ENCODE measurements at regions not wholly inside any gene's neighbourhood (a gene's known extent, or its start where the extent isn't known, plus 50 kb on each side); places are given as distances from the start of the nearest gene placed in this dataset.

DNA sequence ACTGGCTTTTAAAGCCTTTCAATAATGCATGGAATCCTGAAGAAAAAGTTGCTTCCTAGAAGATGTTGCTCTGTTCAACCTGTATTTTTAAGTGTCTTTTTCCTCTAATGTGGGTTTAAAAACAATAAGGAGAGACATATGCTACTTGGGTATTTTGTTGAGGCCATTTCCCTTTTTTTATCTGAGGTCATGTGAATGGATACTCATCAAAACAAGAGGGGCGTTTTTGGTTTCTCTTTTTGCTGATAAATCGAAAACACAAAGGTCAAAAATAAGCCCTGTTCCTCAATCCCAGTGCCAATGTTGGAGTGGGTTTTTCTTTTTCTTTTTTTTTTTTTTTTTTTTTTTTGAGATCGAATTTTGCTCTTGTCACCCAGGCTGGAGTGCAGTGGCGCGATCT lies 468.0 kb upstream of the RBFOX1 start:
- H3K9ac ChIP-seq (ENCODE audit: low read length in 2 of 2), result no peak overlapping the region
- no peaks in the 10 kb centered on the region for H3K4me1 ChIP-seq (ENCODE audit: control insufficient read depth, insufficient read depth, low read length)
- H3K27me3 ChIP-seq (ENCODE audit: control insufficient read depth in 1 of 2, insufficient read depth in 2 of 2, low read length in 2 of 2), result no peaks in the 10 kb centered on the region
- peaks cover 0 to 6% of the 10 kb centered on the region in 2 donors for H3K9me3 ChIP-seq (ENCODE audit: control insufficient read depth in 2 of 2, low read length in 2 of 2)
- no peaks in the 10 kb centered on the region for H3K36me3 ChIP-seq (ENCODE audit: control insufficient read depth in 2 of 2, insufficient read depth in 2 of 2, low read length in 2 of 2)
- H3K27ac ChIP-seq (ENCODE audit: low read length), result no peak overlapping the region
- no peak overlapping the region for H3K4me3 ChIP-seq (ENCODE audit: low read length in 2 of 2)

DNA sequence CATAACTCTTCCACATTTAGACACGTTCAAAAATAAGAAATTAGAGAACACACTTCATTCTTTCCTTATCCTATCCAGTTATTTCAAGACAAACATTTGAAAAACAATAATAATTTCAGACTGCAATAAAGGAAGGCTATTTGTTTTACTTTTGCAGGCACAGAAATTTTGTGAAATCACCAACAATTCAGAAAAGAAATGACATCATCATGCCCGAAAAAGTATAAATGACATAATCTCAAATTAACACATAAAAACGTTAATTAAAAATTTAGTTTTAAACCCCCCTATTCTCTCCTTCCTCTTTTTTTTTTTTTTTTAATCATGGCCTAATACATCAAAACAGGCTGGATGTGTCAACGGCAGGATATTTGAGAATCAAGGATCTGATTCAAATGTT lies 468.4 kb upstream of the RBFOX1 start:
- Histone ChIP-seq H3K4me3 (ENCODE audit: low read length in 2 of 2) (no peak overlapping the region), H3K9ac (ENCODE audit: low read length in 2 of 2) (no peak overlapping the region), H3K36me3 (ENCODE audit: control insufficient read depth in 2 of 2, insufficient read depth in 2 of 2, low read length in 2 of 2) (no peaks in the 10 kb centered on the region), H3K27ac (ENCODE audit: low read length) (no peak overlapping the region), H3K27me3 (ENCODE audit: control insufficient read depth in 1 of 2, insufficient read depth in 2 of 2, low read length in 2 of 2) (no peaks in the 10 kb centered on the region), H3K9me3 (ENCODE audit: control insufficient read depth in 2 of 2, low read length in 2 of 2) (peaks cover 0 to 6% of the 10 kb centered on the region in 2 donors), H3K4me1 (ENCODE audit: control insufficient read depth, insufficient read depth, low read length) (no peaks in the 10 kb centered on the region)

DNA sequence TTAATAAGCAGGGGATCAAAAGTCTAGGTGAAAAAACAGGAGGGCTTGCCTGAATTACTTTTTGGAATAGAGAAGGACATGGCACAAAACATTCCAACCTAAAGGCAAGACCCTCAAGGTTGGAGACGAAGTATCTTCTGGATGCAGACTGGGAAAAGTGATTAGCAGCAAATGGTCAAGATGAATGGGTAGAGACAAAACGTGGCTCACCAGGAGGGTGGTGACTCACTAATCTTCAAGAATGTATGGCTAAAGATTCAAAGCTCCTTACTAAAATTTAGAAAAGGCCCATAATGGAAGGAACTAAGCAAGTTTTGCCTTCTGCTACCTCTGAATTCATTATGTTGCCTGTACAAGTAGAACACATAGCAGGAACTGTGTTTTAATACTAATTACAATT lies 469.5 kb upstream of the RBFOX1 start:
- H3K36me3 ChIP-seq (ENCODE audit: control insufficient read depth in 2 of 2, insufficient read depth in 2 of 2, low read length in 2 of 2), result no peaks in the 10 kb centered on the region
- H3K27me3 ChIP-seq (ENCODE audit: control insufficient read depth in 1 of 2, insufficient read depth in 2 of 2, low read length in 2 of 2), result no peaks in the 10 kb centered on the region
- no peaks in the 10 kb centered on the region for H3K4me1 ChIP-seq (ENCODE audit: control insufficient read depth, insufficient read depth, low read length)
- no peak overlapping the region for H3K9ac ChIP-seq (ENCODE audit: low read length in 2 of 2)
- no peaks in the 10 kb centered on the region for H3K9me3 ChIP-seq (ENCODE audit: control insufficient read depth in 2 of 2, low read length in 2 of 2)
- H3K27ac ChIP-seq (ENCODE audit: low read length), result no peak overlapping the region
- no peak overlapping the region for H3K4me3 ChIP-seq (ENCODE audit: low read length in 2 of 2)

DNA sequence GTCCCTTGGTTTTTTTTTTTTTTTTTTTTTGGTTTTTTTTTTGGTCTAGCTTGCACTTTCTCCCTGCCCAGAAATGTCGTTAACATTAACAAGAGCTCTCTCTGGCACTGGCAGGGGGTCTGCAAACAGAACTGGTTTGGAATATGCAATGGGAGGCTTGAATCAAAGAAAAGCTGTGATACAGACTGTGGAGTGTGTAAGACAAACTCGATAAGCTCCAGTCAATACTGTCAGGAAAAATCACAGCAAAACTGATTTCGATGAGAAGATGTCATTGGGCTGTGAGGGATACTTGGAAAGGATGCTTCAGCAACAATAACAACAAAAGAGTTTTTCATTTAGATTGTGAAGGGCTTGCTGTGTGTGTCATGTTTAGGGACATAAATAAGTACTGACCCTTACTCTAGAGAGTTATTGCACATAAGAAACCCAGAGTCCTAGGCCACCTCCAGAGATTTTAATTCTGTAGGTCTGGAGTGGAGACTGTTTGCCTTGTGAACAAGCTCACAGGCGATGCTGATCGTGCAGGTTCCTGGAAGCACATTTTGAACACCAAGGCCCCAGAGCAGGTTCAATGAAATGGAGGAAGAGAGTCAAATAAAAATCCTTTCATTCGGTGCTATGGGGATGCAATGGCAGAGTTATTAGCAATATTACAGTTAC lies 470.7 kb upstream of the RBFOX1 start:
- no peaks in the 10 kb centered on the region for H3K4me1 ChIP-seq (ENCODE audit: control insufficient read depth, insufficient read depth, low read length)
- no peaks in the 10 kb centered on the region for H3K9me3 ChIP-seq (ENCODE audit: control insufficient read depth in 2 of 2, low read length in 2 of 2)
- no peak overlapping the region for H3K4me3 ChIP-seq (ENCODE audit: low read length in 2 of 2)
- H3K27ac ChIP-seq (ENCODE audit: low read length), result no peak overlapping the region
- H3K36me3 ChIP-seq (ENCODE audit: control insufficient read depth in 2 of 2, insufficient read depth in 2 of 2, low read length in 2 of 2), result no peaks in the 10 kb centered on the region
- no peaks in the 10 kb centered on the region for H3K27me3 ChIP-seq (ENCODE audit: control insufficient read depth in 1 of 2, insufficient read depth in 2 of 2, low read length in 2 of 2)
- no peak overlapping the region for H3K9ac ChIP-seq (ENCODE audit: low read length in 2 of 2)

DNA sequence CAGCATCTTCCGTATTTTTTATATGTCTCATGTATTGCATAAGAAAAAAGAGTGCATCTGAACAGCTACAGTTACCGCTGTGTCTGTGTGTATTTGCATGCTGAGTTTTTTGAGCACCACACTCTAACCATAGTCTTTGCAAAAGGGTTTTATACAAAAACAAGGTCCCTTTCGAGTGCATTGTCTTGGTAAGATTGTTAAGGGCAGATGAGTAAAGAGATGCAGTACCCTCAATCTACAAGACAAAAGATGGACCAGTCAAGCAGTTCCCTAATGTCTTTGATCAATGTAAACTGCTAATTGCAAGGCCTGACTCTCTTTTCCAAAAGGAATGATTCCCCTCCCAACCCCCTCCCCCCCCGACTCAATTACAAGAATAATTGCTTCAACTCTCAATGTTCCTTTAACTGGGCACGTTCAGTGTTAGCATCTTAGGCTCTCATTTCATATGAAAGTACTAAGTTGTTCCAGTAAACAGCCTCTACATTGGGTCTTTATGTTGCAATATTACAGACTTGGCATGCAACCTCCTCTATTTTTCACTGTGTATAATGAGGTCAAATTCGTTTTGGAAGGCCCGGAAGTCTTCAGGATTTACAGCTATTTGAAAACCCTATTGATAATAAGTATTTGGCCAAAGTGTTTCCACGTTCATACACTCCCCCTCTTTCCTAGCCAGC lies 471.4 kb upstream of the RBFOX1 start:
- H3K4me1 ChIP-seq (ENCODE audit: control insufficient read depth, insufficient read depth, low read length), result no peaks in the 10 kb centered on the region
- no peak overlapping the region for H3K27ac ChIP-seq (ENCODE audit: low read length)
- H3K4me3 ChIP-seq (ENCODE audit: low read length in 2 of 2), result no peak overlapping the region
- H3K9me3 ChIP-seq (ENCODE audit: control insufficient read depth in 2 of 2, low read length in 2 of 2), result no peaks in the 10 kb centered on the region
- H3K27me3 ChIP-seq (ENCODE audit: control insufficient read depth in 1 of 2, insufficient read depth in 2 of 2, low read length in 2 of 2), result no peaks in the 10 kb centered on the region
- H3K9ac ChIP-seq (ENCODE audit: low read length in 2 of 2), result no peak overlapping the region
- no peaks in the 10 kb centered on the region for H3K36me3 ChIP-seq (ENCODE audit: control insufficient read depth in 2 of 2, insufficient read depth in 2 of 2, low read length in 2 of 2)

DNA sequence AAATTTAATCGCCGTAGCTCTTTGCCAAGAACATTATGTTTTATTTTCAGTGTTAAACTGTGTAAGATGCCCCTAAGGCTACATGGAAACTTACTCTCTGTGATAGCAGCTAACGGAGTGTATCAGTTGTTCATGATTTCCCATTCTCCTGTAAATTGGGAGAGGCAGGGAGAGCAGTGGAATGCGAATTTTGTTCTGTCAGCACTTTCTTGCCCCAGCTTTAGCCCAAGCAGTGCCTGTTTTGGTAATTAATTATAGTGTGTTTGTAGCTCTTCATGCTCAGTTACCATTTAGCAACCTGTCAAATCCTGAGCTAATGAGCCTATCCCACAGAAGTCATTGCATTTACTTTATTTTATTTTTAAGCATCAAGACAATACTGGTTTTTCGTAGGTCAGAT lies 475.1 kb upstream of the RBFOX1 start:
- H3K9ac ChIP-seq (ENCODE audit: low read length in 2 of 2), result no peak overlapping the region
- H3K4me1 ChIP-seq (ENCODE audit: control insufficient read depth, insufficient read depth, low read length), result no peaks in the 10 kb centered on the region
- no peak overlapping the region for H3K27ac ChIP-seq (ENCODE audit: low read length)
- no peaks in the 10 kb centered on the region for H3K36me3 ChIP-seq (ENCODE audit: control insufficient read depth in 2 of 2, insufficient read depth in 2 of 2, low read length in 2 of 2)
- no peaks in the 10 kb centered on the region for H3K27me3 ChIP-seq (ENCODE audit: control insufficient read depth in 1 of 2, insufficient read depth in 2 of 2, low read length in 2 of 2)
- no peak overlapping the region for H3K4me3 ChIP-seq (ENCODE audit: low read length in 2 of 2)
- H3K9me3 ChIP-seq (ENCODE audit: control insufficient read depth in 2 of 2, low read length in 2 of 2), result no peaks in the 10 kb centered on the region

DNA sequence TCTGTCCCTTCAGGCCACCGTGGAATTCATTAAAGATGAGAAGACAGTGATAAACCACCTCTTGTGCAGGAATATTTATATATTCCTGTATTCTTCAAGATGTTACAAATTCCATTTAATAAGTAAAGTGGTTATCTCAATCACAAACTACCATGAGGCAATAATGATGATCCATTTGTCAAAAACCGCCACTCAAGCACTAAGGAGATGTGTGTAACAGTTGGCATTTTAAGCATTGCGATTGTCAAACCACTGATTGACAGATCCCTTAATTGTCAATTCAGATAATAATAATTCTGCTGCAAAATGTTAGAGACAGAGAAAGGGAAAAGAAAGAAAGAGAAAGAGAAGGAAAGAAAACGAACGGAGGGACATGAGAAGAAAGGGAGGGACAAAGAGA lies 476.1 kb upstream of the RBFOX1 start:
- Histone ChIP-seq H3K27ac (ENCODE audit: low read length) (no peak overlapping the region), H3K36me3 (ENCODE audit: control insufficient read depth in 2 of 2, insufficient read depth in 2 of 2, low read length in 2 of 2) (no peaks in the 10 kb centered on the region), H3K9ac (ENCODE audit: low read length in 2 of 2) (no peak overlapping the region), H3K9me3 (ENCODE audit: control insufficient read depth in 2 of 2, low read length in 2 of 2) (peaks cover 0 to 2% of the 10 kb centered on the region in 2 donors), H3K27me3 (ENCODE audit: control insufficient read depth in 1 of 2, insufficient read depth in 2 of 2, low read length in 2 of 2) (no peaks in the 10 kb centered on the region), H3K4me3 (ENCODE audit: low read length in 2 of 2) (no peak overlapping the region), H3K4me1 (ENCODE audit: control insufficient read depth, insufficient read depth, low read length) (no peaks in the 10 kb centered on the region)

DNA sequence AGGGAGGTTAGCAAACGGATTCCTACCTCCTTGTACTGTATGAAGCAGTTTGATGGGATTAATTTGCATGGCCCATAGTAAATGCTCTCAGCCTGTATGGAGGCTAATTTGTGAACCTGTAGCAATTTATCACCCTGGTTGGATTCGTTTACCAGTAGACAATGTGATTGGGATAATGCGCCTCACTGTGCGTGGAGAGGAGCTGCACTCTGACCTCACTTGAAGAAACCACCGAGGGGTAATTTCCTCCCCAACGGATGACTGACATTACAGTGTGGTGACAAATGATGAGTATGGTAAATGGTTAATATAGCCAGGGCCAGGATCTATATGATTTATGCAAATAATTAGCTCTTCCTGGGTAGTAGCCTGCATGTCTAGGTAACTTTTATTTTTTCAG lies 479.1 kb upstream of the RBFOX1 start:
- Histone ChIP-seq H3K36me3 (ENCODE audit: control insufficient read depth in 2 of 2, insufficient read depth in 2 of 2, low read length in 2 of 2) (no peaks in the 10 kb centered on the region), H3K9ac (ENCODE audit: low read length in 2 of 2) (no peak overlapping the region), H3K27me3 (ENCODE audit: control insufficient read depth in 1 of 2, insufficient read depth in 2 of 2, low read length in 2 of 2) (no peaks in the 10 kb centered on the region), H3K27ac (ENCODE audit: low read length) (no peak overlapping the region), H3K4me1 (ENCODE audit: control insufficient read depth, insufficient read depth, low read length) (no peaks in the 10 kb centered on the region), H3K4me3 (ENCODE audit: low read length in 2 of 2) (no peak overlapping the region), H3K9me3 (ENCODE audit: control insufficient read depth in 2 of 2, low read length in 2 of 2) (peaks cover 0 to 2% of the 10 kb centered on the region in 2 donors)

DNA sequence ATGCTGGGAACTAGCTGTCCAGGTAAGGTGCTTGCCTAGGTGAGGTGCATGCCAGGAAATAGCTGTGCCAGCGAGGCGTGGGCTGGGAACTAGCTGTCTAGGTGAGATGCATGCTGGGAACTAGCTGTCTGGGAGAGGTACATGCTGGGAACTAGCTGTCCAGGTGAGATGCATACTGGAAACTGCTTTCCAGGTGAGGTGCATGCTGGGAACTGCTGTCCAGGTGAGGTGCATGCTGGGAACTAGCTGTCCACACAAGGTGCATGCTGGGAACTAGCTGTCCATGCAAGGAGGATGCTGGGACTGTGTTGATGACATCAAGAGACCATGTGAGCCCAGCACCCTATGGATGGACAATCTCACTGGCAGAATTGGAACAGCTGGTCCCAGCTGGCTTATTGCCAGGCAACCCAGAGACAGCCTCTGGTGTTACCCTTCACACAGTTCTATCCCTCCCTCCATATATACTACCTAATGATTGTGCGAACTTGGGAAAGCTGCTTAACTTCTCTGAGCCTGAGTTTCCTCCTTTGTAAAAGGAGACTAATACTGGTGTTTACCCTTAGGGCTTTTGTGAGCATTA lies 479.9 kb upstream of the RBFOX1 start:
- H3K27me3 ChIP-seq (ENCODE audit: control insufficient read depth in 1 of 2, insufficient read depth in 2 of 2, low read length in 2 of 2), result no peaks in the 10 kb centered on the region
- no peak overlapping the region for H3K27ac ChIP-seq (ENCODE audit: low read length)
- peaks cover 0 to 2% of the 10 kb centered on the region in 2 donors for H3K9me3 ChIP-seq (ENCODE audit: control insufficient read depth in 2 of 2, low read length in 2 of 2)
- no peak overlapping the region for H3K4me3 ChIP-seq (ENCODE audit: low read length in 2 of 2)
- H3K9ac ChIP-seq (ENCODE audit: low read length in 2 of 2), result no peak overlapping the region
- no peaks in the 10 kb centered on the region for H3K36me3 ChIP-seq (ENCODE audit: control insufficient read depth in 2 of 2, insufficient read depth in 2 of 2, low read length in 2 of 2)
- H3K4me1 ChIP-seq (ENCODE audit: control insufficient read depth, insufficient read depth, low read length), result no peaks in the 10 kb centered on the region

DNA sequence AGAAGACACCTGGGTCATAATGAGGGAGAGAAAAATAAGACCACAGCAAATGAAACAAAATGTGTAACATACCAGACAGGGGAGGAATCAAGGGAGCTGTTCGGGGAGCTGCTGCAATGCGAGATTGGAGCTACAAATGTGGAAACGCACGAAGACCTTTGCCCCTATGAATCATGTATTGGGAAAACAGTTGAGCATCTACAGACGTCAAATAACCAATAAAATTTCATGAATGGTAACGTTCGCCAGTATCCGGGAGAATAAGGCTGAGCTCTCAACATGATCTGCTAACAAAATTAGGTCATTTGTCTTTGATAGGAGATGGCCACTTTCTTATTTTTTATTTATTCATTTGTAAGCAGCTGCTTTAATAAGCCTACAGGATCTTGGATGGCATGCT lies 486.2 kb upstream of the RBFOX1 start:
- Histone ChIP-seq H3K4me3 (ENCODE audit: low read length in 2 of 2) (no peak overlapping the region), H3K9ac (ENCODE audit: low read length in 2 of 2) (no peak overlapping the region), H3K27me3 (ENCODE audit: control insufficient read depth in 1 of 2, insufficient read depth in 2 of 2, low read length in 2 of 2) (no peaks in the 10 kb centered on the region), H3K36me3 (ENCODE audit: control insufficient read depth in 2 of 2, insufficient read depth in 2 of 2, low read length in 2 of 2) (no peaks in the 10 kb centered on the region), H3K4me1 (ENCODE audit: control insufficient read depth, insufficient read depth, low read length) (no peaks in the 10 kb centered on the region), H3K27ac (ENCODE audit: low read length) (no peak overlapping the region), H3K9me3 (ENCODE audit: control insufficient read depth in 2 of 2, low read length in 2 of 2) (peaks cover 0 to 6% of the 10 kb centered on the region in 2 donors)

DNA sequence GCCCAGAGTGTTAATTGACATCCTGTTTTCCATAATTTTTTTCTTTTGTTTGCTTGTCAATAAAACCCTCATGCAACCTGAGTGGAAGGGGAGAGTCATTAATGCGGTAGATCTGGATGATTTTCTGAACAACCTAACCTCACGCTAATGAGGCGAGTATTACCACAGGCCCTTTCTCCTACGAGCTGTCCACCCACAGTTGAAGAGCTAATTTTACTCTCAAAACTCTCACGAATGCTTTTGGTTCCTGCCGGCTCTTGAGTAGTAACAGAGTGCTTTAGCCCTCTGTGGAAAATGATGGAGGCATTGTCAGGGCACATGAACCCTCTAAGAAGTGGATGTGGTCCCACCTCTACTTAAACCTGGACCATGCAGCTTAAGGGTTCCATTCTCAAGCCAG lies 491.3 kb upstream of the RBFOX1 start:
- H3K9ac ChIP-seq (ENCODE audit: low read length in 2 of 2), result no peak overlapping the region
- no peaks in the 10 kb centered on the region for H3K36me3 ChIP-seq (ENCODE audit: control insufficient read depth in 2 of 2, insufficient read depth in 2 of 2, low read length in 2 of 2)
- no peaks in the 10 kb centered on the region for H3K4me1 ChIP-seq (ENCODE audit: control insufficient read depth, insufficient read depth, low read length)
- no peaks in the 10 kb centered on the region for H3K27me3 ChIP-seq (ENCODE audit: control insufficient read depth in 1 of 2, insufficient read depth in 2 of 2, low read length in 2 of 2)
- H3K4me3 ChIP-seq (ENCODE audit: low read length in 2 of 2), result no peak overlapping the region
- no peak overlapping the region for H3K27ac ChIP-seq (ENCODE audit: low read length)
- peaks cover 0 to 11% of the 10 kb centered on the region in 2 donors for H3K9me3 ChIP-seq (ENCODE audit: control insufficient read depth in 2 of 2, low read length in 2 of 2)
